Type B pancreatic cell (in vitro differentiated cells): ENCODE measurements at regions not wholly inside any gene's neighbourhood (a gene's known extent, or its start where the extent isn't known, plus 50 kb on each side); places are given as distances from the start of the nearest gene placed in this dataset.

Source experiments
- DNase-seq: peaks from one replicate; pipeline ENCODE4 v3.0.0; 2021; ENCODE audit warnings: mixed read lengths; ENCODE audit not compliant: unreplicated experiment; ENCODE audit errors: extremely low spot score
- H3K27ac Mint-ChIP-seq: 2 replicates; pipeline ENCODE4 v1.8.0; 2021; ENCODE audit warnings: mild to moderate bottlenecking, mixed read lengths
- H3K27me3 Mint-ChIP-seq: 2 replicates; pipeline ENCODE4 v1.8.0; 2021; ENCODE audit warnings: mixed read lengths
- H3K36me3 Mint-ChIP-seq: 2 replicates; pipeline ENCODE4 v1.8.0; 2021; ENCODE audit warnings: mixed read lengths
- H3K4me1 Mint-ChIP-seq: one replicate; pipeline ENCODE4 v1.8.0; 2021; ENCODE audit warnings: mixed read lengths; ENCODE audit not compliant: unreplicated experiment
- H3K4me3 Mint-ChIP-seq: 2 replicates; pipeline ENCODE4 v1.8.0; 2021; ENCODE audit warnings: mild to moderate bottlenecking, mixed read lengths
- H3K9me3 Mint-ChIP-seq: 2 replicates; pipeline ENCODE4 v1.8.0; 2021; ENCODE audit warnings: mixed read lengths
- CTCF ChIP-seq: fragments of 200-600 bp; sonication (generic); conservative IDR thresholded peaks from 2 replicates; pipeline ENCODE4 v1.5.0; 2021; ENCODE audit warnings: antibody characterized with exemption, mild to moderate bottlenecking

- no peak for DNase-seq
- no peaks in the 10 kb centered on the region for H3K36me3 Mint-ChIP-seq
- no peak overlapping the region for H3K4me3 Mint-ChIP-seq
- no peak for TF ChIP-seq CTCF
- no peaks in the 10 kb centered on the region for H3K9me3 Mint-ChIP-seq
- H3K4me1 Mint-ChIP-seq = no peaks in the 10 kb centered on the region
- H3K27me3 Mint-ChIP-seq = no peaks in the 10 kb centered on the region
- no peak overlapping the region for H3K27ac Mint-ChIP-seq
Observed at GRCh38 chrX:139298437-139298836, 232.1 kb upstream of the F9 start.

GRCh38 chrX:139297638-139298037 lies 232.9 kb upstream of the F9 start:
- H3K4me1 Mint-ChIP-seq = no peaks in the 10 kb centered on the region
- no peak overlapping the region for H3K27ac Mint-ChIP-seq
- no peaks in the 10 kb centered on the region for H3K9me3 Mint-ChIP-seq

DNA sequence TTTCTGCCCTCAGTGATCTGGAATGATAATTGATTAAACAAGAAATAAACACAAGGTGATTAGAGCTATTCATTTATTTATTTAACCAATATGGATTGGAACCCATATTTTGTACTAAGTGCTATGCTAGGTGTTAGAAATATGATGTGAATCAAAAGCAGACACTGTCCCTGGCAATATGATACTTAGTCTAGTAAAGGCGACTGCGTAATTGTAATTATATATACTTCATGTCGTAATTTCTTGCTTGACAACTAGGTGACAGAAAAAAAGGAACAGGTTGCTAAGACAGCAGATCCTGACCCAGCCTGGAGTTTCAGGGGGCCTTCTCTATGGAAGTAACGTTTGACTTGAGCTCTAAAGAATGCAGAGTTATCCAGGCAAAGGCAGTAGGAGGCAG lies 236.5 kb upstream of the F9 start:
- no peak for DNase-seq
- no peak for TF ChIP-seq CTCF
- Mint-ChIP-seq H3K36me3 (no peaks in the 10 kb centered on the region), H3K4me1 (no peaks in the 10 kb centered on the region), H3K4me3 (no peak overlapping the region), H3K9me3 (no peaks in the 10 kb centered on the region), H3K27me3 (peaks cover 7% of the 10 kb centered on the region), H3K27ac (no peak overlapping the region)

More at GRCh38 chrX:139297638-139298037, 232.9 kb upstream of the F9 start:
- no peak for TF ChIP-seq CTCF
- Mint-ChIP-seq H3K4me3 (no peak overlapping the region), H3K27me3 (no peaks in the 10 kb centered on the region), H3K36me3 (no peaks in the 10 kb centered on the region)
- no peak for DNase-seq

DNA sequence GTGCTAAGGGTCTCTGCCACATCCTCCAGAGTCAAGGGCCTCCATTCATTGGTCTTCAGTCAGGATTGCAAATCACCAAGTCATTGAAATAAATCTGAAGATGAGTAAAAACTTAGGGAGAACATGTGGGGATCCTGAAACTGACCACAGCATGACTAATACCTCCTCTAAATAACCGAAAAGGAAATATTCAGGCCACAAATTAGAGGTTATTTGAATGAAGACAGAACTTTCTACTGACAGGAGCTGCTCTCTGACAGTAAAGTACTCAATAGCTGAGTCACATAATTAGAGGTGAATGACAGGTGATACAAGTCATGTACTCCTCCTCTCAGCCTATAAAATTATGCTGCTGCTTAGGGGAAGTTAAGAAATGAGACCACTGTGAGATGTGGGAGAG lies 240.2 kb upstream of the F9 start:
- no peaks in the 10 kb centered on the region for H3K4me1 Mint-ChIP-seq
- no peak overlapping the region for H3K4me3 Mint-ChIP-seq
- no peaks in the 10 kb centered on the region for H3K36me3 Mint-ChIP-seq
- peaks cover 7% of the 10 kb centered on the region for H3K27me3 Mint-ChIP-seq
- H3K9me3 Mint-ChIP-seq = no peaks in the 10 kb centered on the region
- no peak for TF ChIP-seq CTCF
- no peak overlapping the region for H3K27ac Mint-ChIP-seq
- DNase-seq = no peak

- no peak for TF ChIP-seq CTCF
- no peaks in the 10 kb centered on the region for H3K4me1 Mint-ChIP-seq
- no peak overlapping the region for H3K4me3 Mint-ChIP-seq
- no peaks in the 10 kb centered on the region for H3K9me3 Mint-ChIP-seq
- peaks cover 7% of the 10 kb centered on the region for H3K27me3 Mint-ChIP-seq
- no peaks in the 10 kb centered on the region for H3K36me3 Mint-ChIP-seq
- DNase-seq = no peak
- H3K27ac Mint-ChIP-seq = no peak overlapping the region
Observed at GRCh38 chrX:139287155-139287924, 243.2 kb upstream of the F9 start.
